PFSK-1 (cell line): ENCODE measurements at regions not wholly inside any gene's neighbourhood (a gene's known extent, or its start where the extent isn't known, plus 50 kb on each side); places are given as distances from the start of the nearest gene placed in this dataset.

Experiments used
- FOXP2 ChIP-seq: optimal IDR thresholded peaks from 2 replicates; pipeline ENCODE3; 2011; ENCODE audit warnings: borderline replicate concordance, control low read depth, inconsistent platforms; ENCODE audit not compliant: insufficient read depth; ENCODE audit errors: extremely low read length, extremely low read depth
- POLR2AphosphoS5 ChIP-seq: IDR thresholded peaks from 2 replicates; pipeline ENCODE4 v1.6.1; 2012; ENCODE audit warnings: low read depth, mild to moderate bottlenecking, control low read depth, low read length, moderate library complexity
- SIN3A ChIP-seq: IDR thresholded peaks from 2 replicates; pipeline ENCODE4 v1.6.1; 2012; ENCODE audit warnings: mild to moderate bottlenecking, low read length, moderate library complexity, borderline replicate concordance; ENCODE audit not compliant: insufficient read depth
- TAF1 ChIP-seq: IDR thresholded peaks from 2 replicates; pipeline ENCODE4 v1.6.1; 2012; ENCODE audit warnings: low read length, control low read depth, borderline replicate concordance; ENCODE audit not compliant: insufficient read depth
- TF ChIP-seq, protein P1 (sequence below), 2 experiments: IDR thresholded peaks; 2 replicates each; pipeline versions ENCODE4 v1.6.1 to v1.8.0; 2011 to 2012; ENCODE audit warnings: low read depth in 2 of 2, low read length in 2 of 2, control low read depth in 1 of 2, inconsistent platforms in 1 of 2, mild to moderate bottlenecking in 1 of 2, moderate library complexity in 1 of 2; ENCODE audit not compliant: insufficient read depth in 1 of 2

DNA sequence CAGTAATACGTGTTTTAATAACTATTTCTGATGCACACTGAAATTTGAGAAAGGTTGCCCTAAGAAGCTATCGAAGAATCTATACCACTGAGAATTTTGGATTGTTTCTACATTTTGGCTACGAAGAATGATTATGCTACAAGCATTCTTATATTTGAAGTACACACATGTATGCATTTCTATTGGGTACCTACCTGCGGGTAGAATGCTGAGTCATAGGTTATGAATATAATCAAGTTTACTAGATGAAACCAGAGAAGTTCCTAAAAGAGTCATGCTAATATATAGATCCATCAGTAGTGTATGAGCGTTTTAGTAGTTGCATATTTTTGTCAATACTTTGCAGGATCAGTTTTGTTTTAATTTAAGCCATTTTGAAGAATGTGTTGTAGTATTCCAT, 62.0 kb upstream of the PCDH20 start:
- TF ChIP-seq, protein P1, sequence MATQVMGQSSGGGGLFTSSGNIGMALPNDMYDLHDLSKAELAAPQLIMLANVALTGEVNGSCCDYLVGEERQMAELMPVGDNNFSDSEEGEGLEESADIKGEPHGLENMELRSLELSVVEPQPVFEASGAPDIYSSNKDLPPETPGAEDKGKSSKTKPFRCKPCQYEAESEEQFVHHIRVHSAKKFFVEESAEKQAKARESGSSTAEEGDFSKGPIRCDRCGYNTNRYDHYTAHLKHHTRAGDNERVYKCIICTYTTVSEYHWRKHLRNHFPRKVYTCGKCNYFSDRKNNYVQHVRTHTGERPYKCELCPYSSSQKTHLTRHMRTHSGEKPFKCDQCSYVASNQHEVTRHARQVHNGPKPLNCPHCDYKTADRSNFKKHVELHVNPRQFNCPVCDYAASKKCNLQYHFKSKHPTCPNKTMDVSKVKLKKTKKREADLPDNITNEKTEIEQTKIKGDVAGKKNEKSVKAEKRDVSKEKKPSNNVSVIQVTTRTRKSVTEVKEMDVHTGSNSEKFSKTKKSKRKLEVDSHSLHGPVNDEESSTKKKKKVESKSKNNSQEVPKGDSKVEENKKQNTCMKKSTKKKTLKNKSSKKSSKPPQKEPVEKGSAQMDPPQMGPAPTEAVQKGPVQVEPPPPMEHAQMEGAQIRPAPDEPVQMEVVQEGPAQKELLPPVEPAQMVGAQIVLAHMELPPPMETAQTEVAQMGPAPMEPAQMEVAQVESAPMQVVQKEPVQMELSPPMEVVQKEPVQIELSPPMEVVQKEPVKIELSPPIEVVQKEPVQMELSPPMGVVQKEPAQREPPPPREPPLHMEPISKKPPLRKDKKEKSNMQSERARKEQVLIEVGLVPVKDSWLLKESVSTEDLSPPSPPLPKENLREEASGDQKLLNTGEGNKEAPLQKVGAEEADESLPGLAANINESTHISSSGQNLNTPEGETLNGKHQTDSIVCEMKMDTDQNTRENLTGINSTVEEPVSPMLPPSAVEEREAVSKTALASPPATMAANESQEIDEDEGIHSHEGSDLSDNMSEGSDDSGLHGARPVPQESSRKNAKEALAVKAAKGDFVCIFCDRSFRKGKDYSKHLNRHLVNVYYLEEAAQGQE (IDR thresholded peaks at IDR 0.05; ENCODE audit: insufficient read depth in 1 of 2, low read depth in 2 of 2, low read length in 2 of 2) = no peak
- TF ChIP-seq TAF1 = no peak
- no peak for TF ChIP-seq FOXP2
- TF ChIP-seq POLR2AphosphoS5 = no peak
- no peak for TF ChIP-seq SIN3A

DNA sequence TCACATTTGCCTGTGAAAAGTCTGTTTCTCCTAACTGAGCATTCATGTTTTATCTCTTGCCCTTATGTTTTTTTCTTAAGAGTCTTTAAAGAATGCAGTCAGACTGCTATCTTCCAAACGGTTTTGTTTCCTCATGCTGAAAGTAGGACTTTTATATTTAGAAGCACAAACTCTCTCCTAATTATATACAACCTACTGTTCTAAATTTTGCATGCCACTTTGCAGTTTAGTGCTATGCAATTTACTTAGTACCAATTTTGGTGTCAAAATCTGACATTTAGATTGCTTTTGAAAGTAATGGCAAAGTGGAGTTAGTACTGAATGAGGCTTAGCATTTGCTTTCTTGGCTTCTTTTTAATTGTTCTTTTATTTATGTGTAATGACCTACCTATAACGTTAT, 55.1 kb upstream of the PCDH20 start:
- TF ChIP-seq SIN3A (no peak), TAF1 (no peak), FOXP2 (no peak), POLR2AphosphoS5 (no peak)
- TF ChIP-seq, protein P1 (IDR thresholded peaks at IDR 0.05; ENCODE audit: insufficient read depth in 1 of 2, low read depth in 2 of 2, low read length in 2 of 2) = no peak

DNA sequence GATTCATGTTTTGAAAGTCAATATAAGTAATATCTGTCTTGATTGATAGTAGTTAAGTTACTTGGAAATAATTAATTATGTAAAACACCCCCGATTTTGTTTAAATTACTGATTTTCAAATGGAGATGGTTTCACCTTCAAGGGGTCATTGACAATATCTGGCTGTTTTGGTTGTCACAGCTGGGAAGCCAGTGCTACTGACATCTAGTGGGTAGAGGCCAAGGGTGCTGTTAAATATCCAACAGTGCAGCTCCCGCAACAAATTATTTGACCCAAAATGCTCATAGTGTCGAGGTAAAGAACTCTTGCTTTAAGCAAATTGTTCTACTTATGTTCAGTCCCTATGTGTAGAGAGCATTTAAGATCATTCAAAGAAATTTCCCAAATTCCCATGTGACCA, 50.6 kb upstream of the PCDH20 start:
- TF ChIP-seq SIN3A (no peak), TAF1 (no peak), POLR2AphosphoS5 (no peak), FOXP2 (no peak)
- TF ChIP-seq, protein P1 (IDR thresholded peaks at IDR 0.05; ENCODE audit: insufficient read depth in 1 of 2, low read depth in 2 of 2, low read length in 2 of 2) = no peak
